Activated T-helper 1 cell treated with Interleukin-2 at 50 U/mL for 16 hours (primary cell): ENCODE measurements at regions not wholly inside any gene's neighbourhood (a gene's known extent, or its start where the extent isn't known, plus 50 kb on each side); places are given as distances from the start of the nearest gene placed in this dataset.

Experiments used
- DNase-seq: peaks from one replicate; pipeline ENCODE4 v3.0.0-alpha.2; 2020; ENCODE audit warnings: low read depth

DNA sequence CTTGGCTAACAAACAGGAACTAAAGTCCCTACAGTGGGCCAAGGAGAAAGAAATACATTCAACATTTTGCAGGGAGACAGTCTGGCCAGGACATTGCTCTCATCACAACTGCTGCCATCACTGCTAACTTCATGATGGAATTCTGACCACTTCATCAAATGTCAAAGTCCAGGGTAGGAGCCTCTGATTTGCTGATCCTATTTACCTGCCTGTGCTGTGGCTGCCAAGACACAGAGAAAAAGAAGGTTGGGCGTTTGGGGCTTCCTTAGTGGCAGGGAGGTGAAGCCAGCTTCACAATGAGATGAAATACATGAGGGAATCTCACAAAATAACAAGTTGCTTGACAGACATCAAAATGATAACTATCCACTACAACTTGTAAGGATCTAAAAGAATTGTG is 343.9 kb upstream of the CADM1 start:
- no peak for DNase-seq

GRCh38 chr11:115845872-115846271 is 341.7 kb upstream of the CADM1 start:
- DNase-seq: no peak

GRCh38 chr11:115843685-115844084 is 339.5 kb upstream of the CADM1 start:
- DNase-seq: no peak

GRCh38 chr11:115843111-115843510 is 338.9 kb upstream of the CADM1 start:
- no peak for DNase-seq

DNA sequence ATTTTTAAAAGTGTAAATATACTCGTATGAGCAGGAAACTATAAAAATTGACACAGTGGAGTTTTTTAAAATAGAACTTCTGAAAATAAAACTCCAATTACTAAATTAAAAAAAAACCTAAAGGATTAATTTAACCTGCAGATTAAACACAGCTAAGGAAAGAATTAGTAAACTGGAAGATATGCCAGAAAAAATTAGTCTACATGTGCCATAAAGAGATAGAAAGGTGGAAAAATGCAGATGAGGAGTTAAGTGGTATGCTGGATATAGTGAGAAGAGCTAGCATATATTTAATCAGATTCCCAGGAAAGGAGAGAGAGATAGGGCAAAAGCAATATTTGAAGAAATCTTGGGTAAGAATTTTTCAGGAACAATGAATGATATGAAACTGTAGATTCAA is 315.8 kb upstream of the CADM1 start:
- DNase-seq: no peak

DNA sequence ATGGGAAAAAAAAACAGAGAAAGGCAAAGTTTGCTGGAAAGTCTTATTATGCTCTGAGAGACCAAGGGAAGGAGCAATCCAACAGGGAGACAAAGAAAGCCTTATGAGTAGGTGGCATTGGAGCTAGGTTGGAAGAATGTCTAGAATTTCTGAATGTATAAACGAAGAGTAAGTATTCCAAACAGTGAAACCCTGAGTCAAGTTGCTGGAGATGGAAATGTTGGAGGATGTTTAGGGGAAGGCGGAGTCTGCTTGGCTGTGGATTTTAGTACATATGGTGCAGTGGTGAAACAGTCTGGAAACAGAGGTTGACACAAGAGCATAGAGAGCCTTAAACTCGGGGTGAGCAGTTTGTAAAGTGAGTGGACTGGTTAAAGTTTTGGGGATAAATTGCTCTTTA is 314.8 kb upstream of the CADM1 start:
- DNase-seq: no peak

DNA sequence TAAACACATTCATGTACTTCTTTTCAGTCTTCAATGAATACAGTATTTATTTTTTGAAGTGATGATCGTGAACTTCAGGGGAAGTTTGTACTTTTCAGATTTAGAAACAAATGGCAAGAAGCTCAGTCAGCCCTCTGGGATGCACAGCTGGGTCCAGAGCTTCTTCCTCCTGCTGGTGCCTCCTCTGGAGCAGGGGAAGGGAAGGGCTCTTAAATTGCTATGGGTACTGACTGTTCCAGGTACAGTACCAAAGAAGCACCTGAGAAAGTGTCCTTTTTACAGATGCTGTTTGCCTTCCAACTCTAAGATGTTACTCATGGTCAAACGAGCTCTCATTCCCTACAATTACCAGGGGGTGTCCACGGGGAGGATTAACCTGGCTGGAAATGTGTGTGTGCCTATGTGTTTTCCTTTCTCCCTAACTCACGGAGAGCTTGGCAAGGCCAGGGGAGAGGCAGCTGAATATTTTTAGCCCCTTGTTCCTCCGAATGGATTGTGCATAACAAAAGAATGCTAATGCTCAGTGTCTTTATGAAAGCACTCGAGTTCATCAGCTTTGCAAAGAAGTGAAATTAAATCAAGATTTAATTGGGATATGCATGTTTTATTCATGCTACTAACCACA is 313.7 kb upstream of the CADM1 start:
- no peak for DNase-seq

DNA sequence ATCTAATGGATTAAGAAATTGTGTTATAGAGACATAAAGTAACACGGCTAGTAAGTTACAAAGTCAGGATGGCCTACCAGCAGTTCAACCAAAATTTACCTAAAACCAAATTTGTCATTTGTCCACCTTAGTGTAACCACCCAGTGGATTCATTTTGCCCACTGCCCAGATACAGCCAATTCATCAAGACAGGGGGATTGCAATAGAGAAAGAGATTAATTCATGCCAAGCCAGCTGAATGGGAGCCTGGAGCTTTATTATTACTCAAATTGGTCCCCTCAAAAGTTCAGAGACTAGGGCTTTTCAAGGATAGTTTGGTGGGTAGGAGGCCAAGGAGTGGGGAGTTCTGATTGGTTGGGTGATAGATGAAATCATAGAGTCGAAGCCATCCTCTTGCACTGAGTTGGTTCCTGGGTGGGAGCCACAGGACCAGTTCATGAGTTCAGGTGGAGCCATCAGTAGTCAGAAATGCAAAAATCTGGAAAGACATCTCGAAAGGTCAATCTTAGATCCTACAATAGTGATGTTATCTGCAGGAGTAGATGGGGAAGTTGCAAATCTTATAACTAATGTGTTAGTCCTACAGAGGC is 304.2 kb upstream of the CADM1 start:
- DNase-seq: no peak

DNA sequence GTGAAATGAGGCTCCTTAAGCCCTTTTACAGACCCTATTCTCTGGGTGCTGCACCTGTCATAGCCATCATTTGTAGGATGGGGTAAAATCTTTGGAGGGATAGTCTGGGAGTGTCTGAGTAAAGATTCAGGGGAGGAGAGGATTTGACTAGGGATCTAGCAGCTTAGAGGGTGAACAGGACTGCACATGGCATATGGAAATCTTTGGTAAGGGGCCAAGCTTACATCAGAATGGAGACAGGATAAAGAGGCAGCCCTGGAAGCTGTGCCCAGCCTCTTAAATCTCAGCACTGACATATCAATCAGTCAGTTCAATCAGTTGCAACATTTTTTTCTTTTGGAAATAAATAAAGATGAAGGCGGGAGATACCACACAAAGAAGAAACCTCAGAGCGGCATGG is 301.8 kb upstream of the CADM1 start:
- DNase-seq: no peak

DNA sequence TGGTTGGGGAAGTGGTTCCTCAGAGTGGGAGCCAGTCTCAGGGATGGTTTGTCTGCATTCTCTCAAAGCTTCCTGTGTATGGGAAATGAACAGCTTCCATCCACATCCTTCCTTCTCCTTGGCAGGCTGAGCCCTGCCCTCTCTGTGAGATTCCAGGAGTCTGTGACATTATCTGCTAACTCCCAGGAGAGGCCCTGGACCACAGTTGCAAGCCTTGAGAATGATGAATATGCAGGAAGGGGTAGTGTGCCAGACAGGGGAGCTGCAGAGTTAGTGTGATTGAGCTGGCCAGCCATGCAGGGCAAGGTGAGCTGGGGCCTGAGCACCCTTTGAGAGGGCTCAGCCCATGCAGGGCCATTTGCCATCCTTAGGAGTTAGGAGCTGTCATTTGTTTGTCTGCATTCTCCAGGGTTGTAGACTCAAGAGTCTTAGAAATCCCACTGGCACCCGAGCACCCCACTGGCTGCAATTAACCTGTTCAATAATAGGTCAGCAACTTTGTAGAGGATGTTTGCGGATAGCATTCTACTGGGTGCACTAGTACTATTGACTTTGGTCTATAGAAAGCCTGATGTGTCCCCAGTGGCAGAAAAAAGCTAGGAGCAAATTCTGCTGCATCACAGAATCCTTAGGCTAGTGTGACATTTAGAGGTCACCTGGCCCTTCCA is 299.0 kb upstream of the CADM1 start:
- no peak for DNase-seq

DNA sequence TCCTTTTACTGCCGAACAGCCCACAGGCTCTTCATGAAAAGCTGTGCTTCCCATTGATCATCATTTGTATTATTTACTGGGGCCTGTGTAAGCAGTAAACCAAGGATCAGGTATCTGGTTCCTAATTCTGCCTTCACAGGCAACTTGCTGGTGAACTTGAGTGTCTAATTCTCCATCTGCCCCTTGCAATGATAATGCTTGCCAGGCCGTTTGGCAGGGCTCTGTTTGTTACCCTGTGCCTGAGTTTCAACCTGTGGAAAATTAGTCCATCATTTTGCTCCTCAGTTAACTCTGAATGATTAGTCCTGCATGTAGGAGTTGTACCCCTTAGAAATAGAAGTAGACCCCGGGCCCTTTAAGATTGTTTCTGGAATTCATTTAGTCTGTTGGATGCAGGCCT is 298.4 kb upstream of the CADM1 start:
- DNase-seq: no peak

DNA sequence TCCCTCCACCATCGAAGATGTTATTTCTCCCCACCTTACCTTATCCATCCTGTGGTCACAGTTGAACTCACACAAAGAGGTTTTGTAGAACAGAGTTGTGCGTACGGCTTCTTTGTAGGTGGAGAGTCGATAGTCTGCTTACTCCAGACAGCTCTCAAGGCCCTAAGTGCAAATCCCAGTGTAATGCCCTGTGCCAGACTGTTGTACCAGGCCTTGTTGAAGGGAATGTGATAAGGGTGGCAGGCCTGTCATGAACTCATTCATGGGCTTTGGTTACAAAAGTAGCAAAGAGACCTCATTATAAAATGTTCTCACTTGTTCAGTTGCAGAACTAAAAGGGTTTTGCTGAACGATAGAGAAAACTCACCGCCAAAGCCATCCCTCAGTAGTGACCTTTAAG is 288.7 kb upstream of the CADM1 start:
- no peak for DNase-seq

GRCh38 chr11:115787302-115787701 is 283.1 kb upstream of the CADM1 start:
- no peak for DNase-seq

DNA sequence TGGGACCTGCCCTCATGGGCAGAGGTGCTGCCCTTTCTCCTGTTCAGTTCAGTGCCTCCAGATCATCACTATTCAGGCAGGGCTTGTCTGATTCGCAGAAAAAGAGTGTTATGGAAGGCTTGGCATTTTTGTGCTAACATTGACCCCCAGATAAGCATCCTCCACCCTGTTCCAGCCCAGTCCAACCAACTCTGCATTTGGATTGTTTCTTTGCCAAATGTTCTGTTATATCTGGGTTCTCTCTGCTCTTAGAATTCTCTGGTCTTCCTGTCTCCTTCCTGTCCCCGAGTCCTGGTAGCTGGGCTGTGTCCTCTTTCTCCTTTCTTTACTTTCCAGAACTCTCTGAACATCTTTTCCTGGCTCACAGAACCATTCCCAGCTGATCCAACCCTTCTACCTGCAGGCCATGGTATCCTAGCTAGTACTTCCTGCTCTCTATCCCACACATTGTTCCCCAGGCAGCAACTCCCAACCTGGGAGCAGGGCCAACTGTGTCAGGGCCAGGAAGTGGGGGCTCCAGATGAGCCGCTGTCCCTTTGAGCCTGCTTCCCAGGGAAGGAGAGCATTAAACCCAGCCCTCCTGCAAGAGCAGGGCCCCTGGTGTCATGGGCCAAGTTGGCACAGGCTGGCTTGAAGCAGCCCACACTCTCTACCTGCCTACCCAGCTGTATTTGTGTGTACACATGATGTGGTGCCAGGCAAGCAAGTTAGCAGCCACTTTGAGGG is 280.7 kb upstream of the CADM1 start:
- DNase-seq: no peak

GRCh38 chr11:115780646-115781362 is 276.6 kb upstream of the CADM1 start:
- no peak for DNase-seq

- DNase-seq: no peak
Observed at GRCh38 chr11:115778928-115779650, 274.9 kb upstream of the CADM1 start.

GRCh38 chr11:115776916-115777315 is 272.7 kb upstream of the CADM1 start:
- no peak for DNase-seq

DNA sequence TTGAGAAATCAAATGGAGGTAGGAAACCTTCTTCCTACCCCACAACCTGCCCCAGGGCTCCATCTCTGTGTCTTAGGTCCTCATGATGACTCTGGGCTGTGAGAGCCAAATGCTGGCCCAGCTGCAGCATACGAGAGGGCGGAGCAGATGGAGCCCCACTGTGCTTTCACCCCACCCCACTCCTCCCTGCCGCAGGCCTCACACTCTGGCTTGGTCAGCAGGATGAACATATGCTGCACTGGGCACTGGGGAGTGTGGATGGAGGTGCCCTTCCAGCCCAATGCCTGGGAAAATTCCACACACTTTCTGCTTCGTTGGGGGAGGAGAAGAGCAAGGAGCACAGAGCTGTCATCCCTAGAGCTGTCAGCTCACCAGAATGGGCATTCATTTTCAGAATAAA is 271.6 kb upstream of the CADM1 start:
- DNase-seq: no peak

DNA sequence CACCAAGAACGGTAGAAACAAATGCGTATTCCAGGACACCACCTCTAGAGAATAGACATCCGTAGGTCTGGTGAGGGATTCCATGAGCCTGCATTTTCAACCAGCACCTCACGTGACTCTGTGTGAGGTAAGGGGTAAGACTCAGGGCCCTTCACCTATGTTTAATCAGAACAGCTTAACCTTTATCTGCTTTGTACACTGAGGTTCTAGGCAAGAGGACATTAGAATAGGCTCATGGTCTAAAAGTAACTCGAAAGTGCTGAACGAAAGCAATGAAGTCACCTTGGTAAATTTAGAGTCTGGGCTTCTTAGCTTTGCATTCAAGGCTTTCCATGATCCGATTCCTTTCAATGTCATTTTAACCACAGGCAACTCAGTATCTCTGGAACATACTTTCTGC is 270.5 kb upstream of the CADM1 start:
- DNase-seq: no peak

GRCh38 chr11:115769891-115770290 is 265.7 kb upstream of the CADM1 start:
- no peak for DNase-seq

GRCh38 chr11:115767883-115768282 is 263.7 kb upstream of the CADM1 start:
- no peak for DNase-seq
